SK-N-SH treated with all-trans-retinoic acid at 6 μM for 48 hours (cell line): ENCODE measurements at regions not wholly inside any gene's neighbourhood (a gene's known extent, or its start where the extent isn't known, plus 50 kb on each side); places are given as distances from the start of the nearest gene placed in this dataset.

Experiments
- CSRNP3 ChIP-seq: fragments of 250-450 bp; sonication (Bioruptor Pico); IDR thresholded peaks from 2 replicates; pipeline ENCODE4 v1.5.1; 2021; ENCODE audit warnings: mild to moderate bottlenecking, moderate library complexity
- RARB ChIP-seq: fragments of 250-450 bp; sonication (Bioruptor Pico); IDR thresholded peaks from 2 replicates; pipeline ENCODE4 v1.8.0; 2021; ENCODE audit warnings: mild to moderate bottlenecking, moderate library complexity
- TCF4 ChIP-seq: fragments of 250-450 bp; sonication (Bioruptor Pico); IDR thresholded peaks from 2 replicates; pipeline ENCODE4 v1.8.0; 2021; ENCODE audit warnings: mild to moderate bottlenecking, moderate library complexity, borderline replicate concordance
- ZFP3 ChIP-seq: fragments of 250-450 bp; sonication (Bioruptor Pico); IDR thresholded peaks from 2 replicates; pipeline ENCODE4 v1.5.0; 2020; ENCODE audit warnings: mild to moderate bottlenecking, moderate library complexity
- ZNF8 ChIP-seq: fragments of 450-650 bp; formaldehyde crosslinking; IDR thresholded peaks from 2 replicates; pipeline ENCODE4 v1.5.0; 2020; ENCODE audit warnings: mild to moderate bottlenecking, moderate library complexity

GRCh38 chr9:95608341-95608740, 91.6 kb upstream of the PTCH1 start:
- TF ChIP-seq ZFP3 (CRISPR knock-in tag) (no peak), ZNF8 (CRISPR knock-in tag) (no peak), RARB (CRISPR knock-in tag) (no peak), CSRNP3 (CRISPR knock-in tag) (no peak), TCF4 (CRISPR knock-in tag) (no peak)
